SK-N-SH treated with all-trans-retinoic acid at 6 μM for 48 hours (cell line): ENCODE measurements at regions not wholly inside any gene's neighbourhood (a gene's known extent, or its start where the extent isn't known, plus 50 kb on each side); places are given as distances from the start of the nearest gene placed in this dataset.

Source experiments
- ZC3H10 ChIP-seq: fragments of 250-450 bp; sonication (Bioruptor Pico); IDR thresholded peaks from 2 replicates; pipeline ENCODE4 v1.5.1; 2021; ENCODE audit warnings: mild to moderate bottlenecking, moderate library complexity
- ZNF565 ChIP-seq: fragments of 450-650 bp; formaldehyde crosslinking; conservative IDR thresholded peaks from 2 replicates; pipeline ENCODE4 v1.5.0; 2020; ENCODE audit warnings: low read depth, mild to moderate bottlenecking, moderate library complexity
- ZNF70 ChIP-seq: fragments of 450-650 bp; formaldehyde crosslinking; IDR thresholded peaks from 2 replicates; pipeline ENCODE4 v1.5.0; 2020; ENCODE audit warnings: mild to moderate bottlenecking, moderate library complexity

DNA sequence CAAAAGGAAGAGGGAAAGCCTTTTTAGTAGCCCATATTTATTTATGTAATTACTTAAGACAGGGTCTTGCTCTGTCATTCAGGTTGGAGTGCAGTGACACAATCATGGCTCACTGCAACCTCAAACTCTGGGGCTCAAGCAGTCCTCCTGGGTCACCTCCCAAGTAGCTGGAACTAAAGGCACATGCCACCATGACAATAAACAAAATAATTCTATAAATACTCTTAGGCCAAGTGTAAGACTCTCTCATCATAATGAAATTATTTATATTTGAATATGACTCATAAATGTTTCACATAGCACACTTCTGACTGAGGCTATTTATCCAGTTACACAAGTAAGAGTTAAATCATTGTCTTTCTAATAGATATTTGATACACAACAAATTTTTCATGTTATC, 314.7 kb downstream of the AMY1C start:
- TF ChIP-seq ZNF70 (CRISPR knock-in tag): no peak
- no peak for TF ChIP-seq ZNF565 (CRISPR knock-in tag)
- TF ChIP-seq ZC3H10: no peak
